ENCODE measurements at regions not wholly inside any gene's neighbourhood (a gene's known extent, or its start where the extent isn't known, plus 50 kb on each side); places are given as distances from the start of the nearest gene placed in this dataset.
"Not testable (repeated sequence)": the region's sequence is repeated elsewhere in the genome, so short reads cannot be mapped to it uniquely, and the experiment has no call there.

DNA sequence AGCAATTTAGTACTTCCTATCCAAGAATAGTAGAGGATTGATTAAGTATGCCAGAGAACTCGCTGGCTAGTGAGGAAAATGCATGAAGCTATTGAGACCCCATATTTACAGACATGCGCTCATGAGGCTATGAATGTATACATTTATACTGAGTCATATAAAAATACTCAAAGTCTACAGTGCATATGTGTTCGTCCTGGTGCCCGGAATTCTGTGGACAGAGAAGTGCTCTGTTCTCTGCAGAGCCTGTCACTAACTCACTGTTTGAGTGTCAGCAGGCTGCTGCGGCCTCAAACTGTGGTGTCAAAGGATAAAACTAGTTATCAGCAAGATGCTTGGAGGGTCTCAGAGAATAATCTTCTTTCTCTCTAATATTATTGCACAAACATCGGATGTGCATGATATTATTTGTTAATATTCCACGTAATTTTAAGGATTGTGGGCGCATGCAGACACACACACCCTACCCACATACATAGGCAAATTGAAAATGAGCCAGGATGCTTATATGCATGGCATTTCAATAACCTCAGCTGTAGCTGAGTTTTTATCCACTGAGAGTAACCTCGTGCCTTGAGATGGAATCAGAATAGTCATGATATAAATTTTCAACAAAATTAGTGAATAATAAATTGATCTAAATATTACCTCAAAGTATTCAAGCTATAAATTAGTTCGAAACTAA lies 50.0 kb upstream of the TSC22D2 start:
- FAIRE-seq, result no peak

GRCh38 chr3:150357140-150357539 lies 51.0 kb upstream of the TSC22D2 start:
- no peak for FAIRE-seq

DNA sequence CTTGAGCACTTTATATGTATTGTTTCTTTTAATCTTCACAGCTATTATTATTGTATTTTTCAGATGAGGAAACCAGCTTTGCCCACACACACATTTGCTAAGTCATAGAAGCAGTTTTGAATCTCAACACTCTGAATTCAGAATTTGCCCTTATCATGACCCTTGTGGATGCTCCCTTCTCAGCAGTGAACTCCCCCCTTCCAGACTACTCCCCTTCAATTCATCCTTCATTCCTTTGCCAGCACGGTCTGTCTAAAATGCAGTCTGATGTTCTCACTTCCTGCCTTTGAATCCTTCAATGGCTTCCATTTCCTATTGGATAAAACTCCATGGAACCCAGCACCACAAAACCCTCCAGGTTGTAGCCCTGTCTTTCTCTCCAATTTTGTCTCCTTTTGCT lies 52.5 kb upstream of the TSC22D2 start:
- FAIRE-seq, result no peak

DNA sequence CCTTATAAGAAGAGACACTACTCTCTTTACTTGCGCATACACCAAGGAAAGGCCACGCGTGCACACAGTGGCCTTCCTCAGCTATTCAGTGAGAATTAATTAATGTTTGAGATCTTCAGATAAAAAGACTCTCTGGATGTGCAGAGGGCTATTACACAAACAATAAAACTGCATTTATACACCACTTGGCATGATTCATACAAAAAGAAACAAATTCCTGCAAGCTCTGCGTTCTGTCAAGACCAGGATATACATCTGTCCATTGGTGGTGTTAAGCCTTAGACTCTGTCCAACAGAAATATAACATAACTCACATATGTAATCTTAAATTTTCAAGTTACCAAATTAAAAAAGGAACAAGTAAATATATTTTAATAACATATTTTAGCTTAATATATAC lies 55.2 kb upstream of the TSC22D2 start:
- FAIRE-seq, result no peak

- FAIRE-seq, result no peak
These were observed 56.7 kb upstream of the TSC22D2 start for GRCh38 chr3:150351398-150351797.

DNA sequence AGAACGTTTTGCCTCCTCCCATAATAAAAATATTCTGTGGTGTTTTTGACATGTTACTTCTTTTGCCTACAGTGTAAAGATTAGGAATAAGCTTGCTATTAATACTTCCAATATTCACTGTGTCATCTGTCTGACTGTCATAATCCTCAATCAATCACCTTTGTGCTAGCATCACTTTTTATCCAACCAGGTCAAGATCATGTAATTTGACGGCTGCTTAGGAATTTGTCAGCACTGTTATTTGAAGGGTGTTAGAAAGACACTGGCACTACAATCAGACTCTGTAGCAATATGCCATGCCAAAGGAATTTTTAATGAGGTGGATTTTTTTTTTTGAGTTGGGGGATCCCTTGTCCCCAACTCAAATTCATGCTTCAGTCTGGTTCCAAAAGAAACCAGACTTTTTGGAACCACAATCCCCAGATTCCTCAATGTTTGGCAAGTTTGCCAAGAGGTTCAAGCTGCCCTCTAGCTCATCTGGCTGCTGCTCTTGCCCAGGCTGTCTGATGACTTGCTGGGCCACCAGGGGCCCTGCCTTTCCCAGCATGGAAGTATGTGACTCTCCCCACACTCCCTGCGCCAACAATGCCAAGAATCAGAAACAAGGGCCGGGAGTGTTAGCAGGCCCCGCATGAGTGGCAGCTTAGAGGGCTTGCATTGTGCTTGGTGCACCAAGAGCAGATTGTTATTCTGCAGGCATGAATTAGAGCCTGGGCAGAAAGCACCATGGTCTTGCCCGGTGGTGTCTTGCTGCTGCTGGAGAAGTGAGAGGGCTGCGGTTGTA lies 58.6 kb upstream of the TSC22D2 start:
- no peak for FAIRE-seq

DNA sequence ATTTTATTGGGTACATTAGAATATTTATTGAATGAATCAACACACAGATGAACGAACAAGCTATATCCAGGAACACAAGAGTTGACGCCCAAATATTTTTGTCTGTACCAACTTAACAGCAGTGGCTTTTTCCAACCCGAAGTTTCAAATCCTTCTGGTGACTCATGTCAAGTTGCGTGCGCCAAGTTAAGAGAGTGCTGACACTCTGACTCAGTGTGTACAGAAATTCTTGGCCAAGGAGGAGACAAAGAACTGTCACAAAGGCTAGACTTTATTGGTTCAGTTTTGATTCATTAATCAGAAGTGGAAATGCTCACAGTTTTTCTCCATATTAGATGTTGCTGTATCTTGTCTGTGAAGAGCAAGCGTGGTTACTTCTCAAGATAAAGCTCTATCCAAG lies 59.6 kb upstream of the TSC22D2 start:
- no peak for FAIRE-seq

DNA sequence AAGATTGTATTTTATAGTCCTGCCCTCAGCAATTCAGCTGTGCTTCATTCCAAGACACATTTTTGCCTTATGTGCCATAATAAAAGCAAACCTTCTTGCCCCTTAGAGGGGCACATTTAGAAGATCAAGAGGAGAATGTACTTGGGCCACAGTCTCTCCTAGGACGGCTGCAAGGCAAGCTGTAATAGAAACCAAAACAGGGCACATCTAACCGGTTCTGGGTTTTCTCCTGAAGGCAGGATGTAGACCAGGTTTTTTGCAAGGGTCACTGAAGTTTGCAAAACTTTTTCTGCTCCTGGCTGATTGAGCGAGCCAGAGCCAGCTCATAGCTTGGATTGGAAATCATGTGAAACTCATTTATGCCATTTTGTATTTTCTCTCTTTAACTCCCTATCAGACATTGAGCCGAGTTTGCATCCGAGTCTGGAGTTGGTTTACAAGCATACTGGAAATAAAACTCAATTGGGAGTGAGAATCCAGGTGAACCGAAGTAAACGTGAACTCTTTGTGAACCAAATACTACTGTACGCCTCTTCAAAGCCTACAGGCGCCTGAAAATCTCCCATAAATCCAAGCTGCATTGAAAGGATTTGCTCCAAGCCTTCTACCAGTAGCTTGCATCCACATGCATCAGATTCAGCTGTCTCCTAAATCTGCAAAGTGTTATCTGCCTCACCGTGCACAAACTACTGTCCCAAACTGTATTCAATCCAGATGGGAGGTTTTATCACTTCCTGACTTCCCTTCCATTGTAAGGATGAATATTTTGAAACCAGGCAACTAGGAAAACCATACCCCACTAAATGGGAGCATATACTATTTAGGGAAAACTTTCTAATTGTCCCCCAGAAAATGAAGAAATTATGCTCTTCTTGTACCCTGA lies 60.9 kb upstream of the TSC22D2 start:
- FAIRE-seq, result no peak

- no peak for FAIRE-seq
These were observed 61.8 kb upstream of the TSC22D2 start for GRCh38 chr3:150346266-150346665.

DNA sequence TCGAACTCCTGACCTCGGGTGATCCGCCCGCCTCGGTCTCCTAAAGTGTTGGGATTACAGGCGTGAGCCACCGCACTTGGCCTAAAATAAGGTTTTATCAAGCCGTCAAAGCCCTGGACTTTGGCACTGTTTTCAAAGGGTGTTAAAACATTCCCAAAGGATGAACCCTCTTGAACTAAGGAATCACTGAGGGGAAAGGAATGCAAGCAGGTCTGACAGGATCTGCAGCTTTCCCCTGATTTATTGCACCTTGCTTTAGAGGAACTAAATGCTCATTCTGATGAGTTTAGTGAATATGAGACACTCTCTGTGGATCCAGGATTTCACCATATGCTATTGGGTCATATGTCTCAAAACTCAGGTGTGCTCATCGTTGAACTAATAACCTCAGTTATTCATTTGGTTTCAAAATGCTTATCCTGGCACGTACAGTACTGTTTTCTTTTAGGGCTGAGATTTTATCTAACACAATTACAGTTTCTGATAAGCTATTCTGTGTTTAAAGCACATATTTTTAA lies 63.0 kb upstream of the TSC22D2 start:
- FAIRE-seq, result no peak

GRCh38 chr3:150344079-150344759 lies 63.9 kb upstream of the TSC22D2 start:
- no peak for FAIRE-seq

DNA sequence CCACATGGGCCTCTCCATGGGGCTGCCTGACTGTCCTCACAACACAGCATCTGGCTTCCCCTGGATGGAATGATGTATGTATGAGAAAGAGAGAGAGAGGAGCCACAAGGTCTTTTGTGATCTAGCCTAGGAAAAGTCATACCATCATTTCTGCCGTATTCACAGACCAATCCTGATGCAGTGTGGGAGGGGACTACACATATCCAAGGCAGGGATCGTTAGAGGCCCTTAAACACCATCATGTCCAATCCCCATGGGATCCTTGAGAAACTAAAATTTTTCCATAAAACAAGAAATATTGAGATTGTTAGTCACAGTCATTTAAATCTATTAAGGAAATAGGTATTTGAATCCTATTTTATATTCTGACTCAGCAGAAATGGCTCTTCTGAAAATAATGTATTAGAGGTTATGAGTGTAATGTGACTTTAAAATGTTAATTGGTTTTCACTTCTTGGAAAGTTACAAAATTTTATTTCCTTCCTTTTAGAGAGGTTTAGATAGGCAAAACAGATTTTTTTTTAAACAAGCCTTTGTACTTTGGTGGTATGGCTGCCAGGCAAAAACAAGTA lies 65.1 kb upstream of the TSC22D2 start:
- FAIRE-seq, result no peak

- FAIRE-seq, result no peak
These were observed 66.2 kb upstream of the TSC22D2 start for GRCh38 chr3:150341891-150342290.

DNA sequence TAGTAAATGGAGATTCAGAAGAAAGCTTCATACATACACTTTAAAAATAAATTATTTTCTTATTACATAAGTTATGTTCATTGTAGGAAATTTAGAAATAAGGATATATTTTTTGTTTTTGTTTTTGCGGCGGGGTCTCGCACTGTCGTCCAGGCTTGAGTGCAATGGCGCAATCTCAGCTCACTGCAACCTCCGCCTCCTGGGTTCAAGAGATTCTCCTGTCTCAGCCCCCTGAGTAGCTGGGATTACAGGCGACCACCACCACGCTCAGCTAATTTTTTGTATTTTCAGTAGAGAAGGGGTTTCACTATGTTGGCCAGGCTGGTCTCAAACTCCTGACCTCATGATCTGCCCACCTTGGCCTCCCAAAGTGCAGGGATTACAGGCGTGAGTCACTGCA lies 71.7 kb upstream of the TSC22D2 start:
- FAIRE-seq, result not testable (repeated sequence)

DNA sequence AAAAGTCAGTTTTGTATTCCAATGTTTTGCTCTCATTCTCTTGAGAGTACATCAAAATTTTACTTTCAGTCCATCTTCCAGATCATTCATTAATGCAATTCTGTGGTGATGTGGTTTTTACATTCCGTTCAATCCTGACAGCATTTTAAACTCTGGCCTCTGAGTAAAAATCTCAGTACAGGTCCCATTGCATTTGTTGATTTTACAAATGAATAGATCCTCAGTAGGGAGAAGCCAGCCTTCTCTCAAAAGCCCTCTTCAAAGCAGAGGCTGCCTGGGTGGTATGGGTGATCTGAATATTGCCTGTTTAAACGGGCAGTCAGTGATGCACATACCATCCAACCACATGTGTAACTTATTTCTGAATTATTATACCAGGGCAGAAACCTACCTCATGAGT lies 72.5 kb upstream of the TSC22D2 start:
- no peak for FAIRE-seq

GRCh38 chr3:150334974-150335373 lies 73.1 kb upstream of the TSC22D2 start:
- no peak for FAIRE-seq

DNA sequence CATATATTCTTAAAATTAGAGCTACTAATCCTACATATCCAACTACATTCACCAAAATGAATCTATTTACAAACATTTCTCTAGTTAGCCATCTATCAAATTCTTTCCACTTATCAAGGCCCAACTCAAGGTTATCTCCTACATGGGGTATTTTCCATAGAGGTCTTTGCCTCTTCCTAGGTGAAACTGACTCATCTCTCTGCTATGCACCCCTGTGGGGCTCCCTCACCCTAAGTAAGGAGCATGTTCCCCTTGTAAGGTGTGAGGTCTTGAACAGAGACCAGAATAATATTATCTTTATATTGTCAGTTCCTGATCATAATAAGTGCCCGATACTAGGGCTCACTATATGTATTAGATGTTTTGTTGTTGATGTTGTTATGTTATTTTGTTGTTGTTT lies 74.6 kb upstream of the TSC22D2 start:
- no peak for FAIRE-seq

- no peak for FAIRE-seq
These were observed 76.0 kb upstream of the TSC22D2 start for GRCh38 chr3:150331978-150332568.

GRCh38 chr3:150330872-150331271 lies 77.2 kb upstream of the TSC22D2 start:
- FAIRE-seq, result no peak

DNA sequence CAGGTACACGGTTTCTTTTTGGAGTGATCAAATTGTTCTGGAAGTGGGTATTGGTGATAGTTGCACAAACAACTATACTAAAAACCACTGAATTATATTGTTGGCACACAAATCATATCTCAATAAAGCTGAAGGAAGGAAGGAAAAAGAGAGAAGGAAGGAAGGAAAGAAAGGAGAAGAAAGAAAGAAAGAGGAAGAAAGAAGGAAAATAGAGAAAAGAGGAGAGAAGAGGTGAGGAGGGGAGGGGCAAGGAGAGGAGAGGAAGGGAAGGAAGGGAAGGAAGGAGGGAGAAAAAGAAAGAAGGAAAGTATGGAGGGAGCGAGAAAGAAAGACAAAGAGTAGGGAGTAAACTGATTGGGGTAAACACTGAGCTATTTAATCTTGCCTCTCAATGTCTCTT lies 77.9 kb upstream of the TSC22D2 start:
- FAIRE-seq, result no peak

- no peak for FAIRE-seq
These were observed 78.7 kb upstream of the TSC22D2 start for GRCh38 chr3:150329408-150329807.

- FAIRE-seq, result no peak
These were observed 79.5 kb upstream of the TSC22D2 start for GRCh38 chr3:150328654-150329040.

All from G401.6 (cell line).